GM18526 (cell line): ENCODE measurements at regions not wholly inside any gene's neighbourhood (a gene's known extent, or its start where the extent isn't known, plus 50 kb on each side); places are given as distances from the start of the nearest gene placed in this dataset.

Source experiments
- POLR2A ChIP-seq: IDR thresholded peaks from 3 replicates; pipeline ENCODE4 v1.6.1; 2011; ENCODE audit not compliant: insufficient read length; ENCODE audit errors: extremely low read depth

- no peak for TF ChIP-seq POLR2A
Measured at GRCh38 chr9:90140131-90140818, 502.3 kb downstream of the DIRAS2 start.

GRCh38 chr9:90141723-90142122 is 500.9 kb downstream of the DIRAS2 start:
- TF ChIP-seq POLR2A = no peak

- no peak for TF ChIP-seq POLR2A
Measured at GRCh38 chr9:90142580-90142979, 500.0 kb downstream of the DIRAS2 start.

GRCh38 chr9:90147426-90147825 is 495.2 kb downstream of the DIRAS2 start:
- TF ChIP-seq POLR2A = no peak

- TF ChIP-seq POLR2A = no peak
Measured at GRCh38 chr9:90156318-90156717, 486.3 kb downstream of the DIRAS2 start.

GRCh38 chr9:90162326-90162725 is 480.3 kb downstream of the DIRAS2 start:
- no peak for TF ChIP-seq POLR2A

- no peak for TF ChIP-seq POLR2A
Measured at GRCh38 chr9:90162819-90163218, 479.8 kb downstream of the DIRAS2 start.

GRCh38 chr9:90165281-90165680 is 477.3 kb downstream of the DIRAS2 start:
- no peak for TF ChIP-seq POLR2A

- no peak for TF ChIP-seq POLR2A
Measured at GRCh38 chr9:90167914-90168313, 474.7 kb downstream of the DIRAS2 start.

- no peak for TF ChIP-seq POLR2A
Measured at GRCh38 chr9:90169490-90169889, 473.1 kb downstream of the DIRAS2 start.

GRCh38 chr9:90175257-90175656 is 467.4 kb downstream of the DIRAS2 start:
- no peak for TF ChIP-seq POLR2A

GRCh38 chr9:90175865-90176264 is 466.8 kb downstream of the DIRAS2 start:
- no peak for TF ChIP-seq POLR2A

- no peak for TF ChIP-seq POLR2A
Measured at GRCh38 chr9:90176901-90177300, 465.7 kb downstream of the DIRAS2 start.

GRCh38 chr9:90180381-90180780 is 462.2 kb downstream of the DIRAS2 start:
- no peak for TF ChIP-seq POLR2A

GRCh38 chr9:90188656-90189055 is 454.0 kb downstream of the DIRAS2 start:
- no peak for TF ChIP-seq POLR2A

- no peak for TF ChIP-seq POLR2A
Measured at GRCh38 chr9:90189306-90189705, 453.3 kb downstream of the DIRAS2 start.

- TF ChIP-seq POLR2A = no peak
Measured at GRCh38 chr9:90198956-90199355, 443.7 kb downstream of the DIRAS2 start.
